NT2/D1 (cell line): ENCODE measurements at regions not wholly inside any gene's neighbourhood (a gene's known extent, or its start where the extent isn't known, plus 50 kb on each side); places are given as distances from the start of the nearest gene placed in this dataset.

Experiments
- SUZ12 ChIP-seq: IDR thresholded peaks from 2 replicates; pipeline ENCODE4 v1.6.1; 2011; ENCODE audit not compliant: insufficient read length, insufficient read depth; ENCODE audit errors: extremely low read depth
- ZNF274 ChIP-seq: IDR thresholded peaks from 2 replicates; pipeline ENCODE4 v1.6.1; 2011; ENCODE audit warnings: mild to moderate bottlenecking, low read depth, low read length

DNA sequence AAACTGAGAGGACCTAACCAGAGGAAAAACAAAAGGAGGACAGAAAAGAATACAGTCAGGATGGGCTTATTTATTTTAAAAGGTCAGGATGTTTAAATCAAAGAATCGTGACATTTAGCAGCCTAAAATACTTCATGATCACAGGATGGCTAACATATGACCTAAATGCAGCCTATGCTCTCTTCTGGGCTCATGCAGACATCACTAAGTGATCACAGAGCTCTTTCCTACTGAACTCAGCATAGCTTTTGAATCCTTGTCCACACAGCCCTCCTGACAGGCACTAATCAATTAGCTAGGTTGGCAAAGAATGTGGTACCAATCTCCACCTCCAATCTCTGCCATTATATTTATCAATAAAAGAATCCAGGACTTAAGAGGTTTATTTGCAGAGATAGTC is 60.1 kb upstream of the PHF21A start:
- TF ChIP-seq ZNF274 = no peak
- no peak for TF ChIP-seq SUZ12
